HuH-7 (cell line): ENCODE measurements at regions not wholly inside any gene's neighbourhood (a gene's known extent, or its start where the extent isn't known, plus 50 kb on each side); places are given as distances from the start of the nearest gene placed in this dataset.
"Not testable (repeated sequence)": the region's sequence is repeated elsewhere in the genome, so short reads cannot be mapped to it uniquely, and the experiment has no call there.

ENCODE experiments used
- DNase-seq: peaks from one replicate; pipeline ENCODE4 v3.0.0; 2011; ENCODE audit warnings: low spot score

GRCh38 chr7:131021460-131021859 lies 287.5 kb upstream of the KLF14 start:
- no peak for DNase-seq

DNA sequence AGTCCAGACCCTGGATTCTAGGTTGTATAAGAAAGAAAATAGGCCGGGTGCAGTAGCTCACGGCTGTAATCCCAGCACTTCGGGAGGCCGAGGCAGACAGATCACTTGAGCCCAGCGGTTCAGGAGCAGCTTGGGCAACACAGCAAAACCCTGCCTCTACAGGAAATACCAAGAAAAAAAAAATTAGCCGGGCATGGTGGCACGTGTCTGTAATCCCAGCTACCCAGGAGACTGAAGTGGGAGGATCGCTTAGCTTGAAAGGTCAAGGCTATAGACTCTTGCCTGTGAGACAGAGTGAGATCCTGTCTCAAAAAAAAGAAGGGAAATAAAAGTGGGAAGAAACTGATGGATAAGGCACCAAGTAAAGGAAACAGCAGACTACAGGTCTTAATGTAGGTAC lies 287.9 kb upstream of the KLF14 start:
- DNase-seq, result no peak

DNA sequence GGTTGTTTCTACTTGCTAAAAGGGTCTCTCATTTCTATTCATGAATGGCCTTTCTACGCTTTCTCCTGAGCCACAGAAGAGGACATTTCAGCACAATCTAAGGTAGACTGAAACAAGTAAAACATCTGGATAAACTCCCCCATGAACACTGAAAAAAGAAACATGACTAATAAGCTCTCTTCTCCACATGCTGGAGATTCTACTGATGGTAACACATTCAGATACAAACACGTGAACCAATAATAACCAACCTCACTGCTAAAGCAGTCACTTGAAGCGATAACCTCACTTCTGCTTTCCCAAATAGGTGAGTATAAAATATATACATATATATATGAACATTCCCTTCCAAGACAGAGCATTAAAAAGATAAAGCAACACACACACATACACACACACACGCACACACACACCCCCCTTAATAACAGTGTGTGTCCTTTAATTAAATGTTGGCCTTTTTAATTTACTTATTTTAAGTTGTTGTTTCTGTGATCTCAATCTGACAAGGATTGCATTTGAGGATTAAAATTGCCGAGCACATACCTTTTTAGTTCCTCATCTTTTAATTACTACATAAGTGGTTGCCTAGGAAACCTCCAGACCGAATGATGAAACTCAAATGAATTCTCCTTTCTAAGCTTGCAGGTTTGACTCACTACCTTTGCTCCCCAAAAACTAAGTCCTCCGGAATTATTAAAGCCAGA lies 292.4 kb upstream of the KLF14 start:
- no peak for DNase-seq

DNA sequence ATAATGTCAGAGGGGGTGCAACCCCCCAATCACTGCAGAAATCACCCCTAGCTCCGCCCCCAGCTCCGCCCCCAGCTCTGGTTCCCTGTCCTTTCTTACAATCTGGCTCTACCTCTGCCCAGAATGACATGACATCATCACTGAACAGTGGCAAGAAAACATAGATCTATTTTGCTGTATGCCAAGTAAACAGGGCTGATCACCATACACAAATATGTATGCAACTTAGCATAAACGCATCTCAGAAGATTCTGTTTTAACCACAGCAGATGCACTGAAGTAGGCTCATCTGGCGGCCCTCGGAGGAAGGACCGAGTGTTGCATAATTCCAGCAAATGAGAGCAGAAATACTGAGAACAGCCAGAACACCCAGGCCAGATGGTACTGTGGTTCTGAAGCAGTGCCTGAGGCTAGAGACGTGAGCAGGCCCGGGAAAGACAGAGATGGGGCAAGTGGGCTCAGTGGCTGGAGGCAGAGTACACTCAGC lies 293.3 kb upstream of the KLF14 start:
- no peak for DNase-seq

DNA sequence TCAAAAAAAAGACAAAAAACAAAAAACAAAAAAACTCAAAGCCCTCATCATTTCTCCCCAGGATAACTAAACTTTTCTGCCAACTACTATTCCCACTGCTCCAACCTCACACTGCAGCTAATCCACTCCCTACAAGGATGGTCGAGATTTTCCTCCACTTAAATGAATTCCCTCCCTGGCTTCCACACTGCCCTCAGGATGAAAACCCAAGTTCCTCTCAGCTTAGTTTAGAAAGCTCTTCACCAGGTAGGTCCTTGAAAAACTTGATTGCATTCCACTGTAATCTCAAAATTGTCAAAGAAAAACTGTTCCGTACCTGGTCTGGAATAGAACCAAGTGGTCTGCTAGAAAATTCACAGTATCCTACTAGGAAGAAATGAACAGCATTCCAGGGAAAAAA lies 294.3 kb upstream of the KLF14 start:
- no peak for DNase-seq

- DNase-seq, result no peak
Observed at GRCh38 chr7:131029002-131029401, 295.0 kb upstream of the KLF14 start.

GRCh38 chr7:131031099-131031868 lies 296.4 kb upstream of the MKLN1 start:
- DNase-seq, result no peak

DNA sequence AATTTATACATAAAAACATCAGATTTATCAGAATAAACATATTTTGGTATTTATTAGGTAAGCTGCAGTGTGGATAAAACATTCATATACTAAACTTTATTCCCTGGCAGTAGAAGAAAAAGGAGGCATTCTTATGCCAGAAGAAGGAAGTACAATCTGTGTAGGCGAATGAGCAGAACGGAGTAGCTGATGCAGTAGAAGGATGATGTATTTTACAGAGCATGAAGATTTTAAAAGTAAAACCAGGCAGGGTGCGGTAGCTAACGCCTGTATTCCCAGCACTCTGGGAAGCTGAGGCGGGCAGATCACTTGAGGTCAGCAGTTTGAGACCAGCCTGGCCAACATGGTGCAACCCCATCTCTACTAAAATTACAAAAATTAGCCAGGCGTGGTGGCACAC lies 294.9 kb upstream of the MKLN1 start:
- no peak for DNase-seq

DNA sequence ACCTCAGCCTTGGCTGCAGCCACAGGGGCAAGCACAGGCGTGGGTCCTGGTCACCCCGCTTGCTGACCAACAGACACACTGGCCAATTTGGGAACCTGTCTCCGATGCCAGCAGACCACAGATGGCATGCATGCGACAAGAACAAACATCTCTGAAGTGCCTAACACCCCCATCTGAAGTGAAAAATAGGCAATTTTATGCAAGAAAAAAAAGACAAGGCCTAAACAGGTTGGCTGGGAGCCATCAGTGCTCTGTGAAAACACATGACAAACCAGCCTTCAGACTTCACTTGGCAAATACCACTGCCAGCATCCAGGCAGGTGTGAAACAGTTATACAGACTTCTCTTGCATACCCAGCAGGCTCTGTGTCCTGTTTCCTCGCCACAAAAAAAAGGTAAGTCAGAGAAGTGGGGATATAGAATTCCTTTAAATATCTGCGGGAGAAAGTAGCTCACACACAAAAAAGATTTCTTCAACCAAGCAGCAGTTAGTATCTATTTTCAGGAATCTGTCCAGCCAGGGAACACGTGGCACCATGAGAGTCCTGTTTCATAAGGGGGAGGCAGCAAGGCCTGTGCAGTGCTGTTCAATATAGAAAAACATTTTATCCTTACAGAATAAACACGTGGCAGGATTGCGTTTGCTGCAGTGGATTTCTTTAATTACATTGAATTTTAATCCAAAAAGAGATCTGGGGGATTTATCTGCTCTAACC lies 293.4 kb upstream of the MKLN1 start:
- no peak for DNase-seq

- DNase-seq, result no peak
Observed at GRCh38 chr7:131035088-131035770, 292.4 kb upstream of the MKLN1 start.

DNA sequence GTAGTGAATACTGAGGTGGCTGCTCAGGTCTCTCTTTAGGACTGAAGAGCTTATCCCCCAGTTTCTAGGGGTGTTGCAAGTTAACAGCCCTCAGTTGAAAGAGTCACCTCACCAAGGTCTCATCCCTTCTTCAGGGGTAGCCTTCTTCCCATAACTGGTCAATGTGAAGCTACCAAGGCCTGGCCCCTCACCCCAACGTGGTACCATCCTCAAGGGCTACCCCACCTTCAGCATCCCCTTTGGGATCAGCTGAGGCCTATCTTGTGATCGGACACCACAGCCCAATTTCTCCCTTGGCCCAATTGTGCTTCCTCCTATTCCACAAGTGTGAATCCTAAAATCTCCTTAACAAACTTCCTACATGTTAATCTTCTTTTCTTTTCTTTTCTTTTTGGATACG lies 289.5 kb upstream of the MKLN1 start:
- DNase-seq, result no peak

DNA sequence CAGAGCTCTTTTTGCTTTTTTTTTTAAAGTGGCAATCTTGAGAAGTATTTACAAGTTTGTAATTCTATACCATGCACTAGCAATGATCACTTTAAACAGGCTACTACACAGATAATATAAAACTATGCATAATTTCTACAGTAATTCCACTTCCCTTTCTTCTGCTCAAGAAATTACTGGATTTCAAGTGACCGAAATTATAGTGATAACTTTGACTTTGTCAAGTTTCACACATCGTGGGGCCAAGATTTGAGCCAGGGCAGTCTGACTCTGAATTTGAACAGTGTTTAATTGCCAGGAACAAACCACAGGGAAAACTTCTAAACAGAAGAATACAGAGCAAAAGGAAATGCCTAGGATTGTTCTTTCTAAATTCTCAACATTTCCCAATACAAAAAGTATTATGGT lies 288.3 kb upstream of the MKLN1 start:
- no peak for DNase-seq

DNA sequence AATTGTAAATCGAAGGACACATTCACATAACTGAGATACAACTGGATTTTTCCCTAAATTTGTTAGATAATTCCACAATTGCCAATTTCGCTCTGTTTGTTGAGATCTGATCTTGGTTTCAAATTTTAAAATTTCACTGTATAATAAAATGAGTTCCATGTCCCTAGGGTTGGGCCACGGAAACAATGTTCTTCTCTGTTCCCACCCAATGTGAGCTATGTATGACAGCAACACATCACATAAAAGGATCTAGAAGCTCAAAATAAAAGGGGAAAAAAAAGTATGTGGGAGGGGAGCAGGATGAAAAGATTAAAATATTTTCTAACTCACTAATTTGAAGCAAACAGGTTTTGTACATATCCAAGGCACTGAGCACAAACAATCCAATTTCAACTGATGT lies 287.8 kb upstream of the MKLN1 start:
- no peak for DNase-seq

- DNase-seq, result peak; percentile 58
Observed at GRCh38 chr7:131040467-131040932, 287.2 kb upstream of the MKLN1 start.

GRCh38 chr7:131041012-131041695 lies 286.5 kb upstream of the MKLN1 start:
- not testable (repeated sequence) for DNase-seq

- DNase-seq, result no peak
Observed at GRCh38 chr7:131042269-131043160, 285.2 kb upstream of the MKLN1 start.

GRCh38 chr7:131045526-131045925 lies 282.1 kb upstream of the MKLN1 start:
- DNase-seq, result no peak

GRCh38 chr7:131046246-131046645 lies 281.4 kb upstream of the MKLN1 start:
- DNase-seq, result no peak

DNA sequence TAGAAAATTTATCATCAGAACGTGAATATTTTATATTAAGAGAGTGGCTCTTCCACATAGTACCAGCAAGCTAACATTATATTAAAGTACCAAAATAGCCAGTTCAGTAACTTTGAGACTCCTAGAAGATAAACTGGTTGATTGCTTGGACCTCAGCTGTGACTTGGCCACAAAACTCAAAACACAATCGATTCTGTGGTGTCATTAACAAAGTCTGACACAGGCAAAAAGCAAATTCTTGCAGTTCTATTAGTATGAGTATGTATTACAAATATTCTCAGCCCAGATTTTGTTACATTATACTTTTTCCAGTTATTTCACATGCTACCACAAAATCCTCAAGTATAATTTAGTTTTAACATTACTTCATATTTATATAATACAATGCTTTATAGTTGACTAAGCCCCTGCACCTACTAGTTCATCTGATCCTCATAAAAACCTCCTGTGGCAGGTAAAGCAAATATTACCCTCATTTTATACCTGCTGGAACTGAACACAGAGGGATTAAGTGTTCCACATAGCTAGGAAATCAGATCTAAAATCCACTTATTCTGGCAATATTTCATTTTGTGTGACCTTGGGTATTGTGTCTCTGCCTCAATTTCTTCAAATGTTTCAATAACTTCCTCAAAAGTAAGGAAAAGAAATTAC lies 279.9 kb upstream of the MKLN1 start:
- no peak for DNase-seq

DNA sequence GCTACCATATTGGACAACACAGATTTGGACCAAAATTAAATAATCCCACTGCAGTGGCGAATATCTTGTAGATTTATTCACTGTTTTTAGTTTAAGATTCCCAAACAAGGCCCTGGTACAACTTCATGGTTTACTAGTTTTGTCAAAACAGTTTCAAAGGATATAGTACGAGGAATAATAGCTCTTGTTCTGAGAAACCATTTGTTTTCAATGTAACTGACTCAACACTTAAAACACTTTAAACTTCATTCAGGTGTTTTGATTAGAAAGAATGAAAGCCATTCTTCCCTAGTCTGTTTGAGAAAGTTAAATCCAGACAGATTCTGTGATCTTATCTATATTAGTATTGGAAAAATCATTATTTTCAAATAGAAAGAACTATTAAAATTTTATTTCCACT lies 276.4 kb upstream of the MKLN1 start:
- DNase-seq, result no peak
